Lower leg skin (tissue), 3 donors: ENCODE measurements at regions not wholly inside any gene's neighbourhood (a gene's known extent, or its start where the extent isn't known, plus 50 kb on each side); places are given as distances from the start of the nearest gene placed in this dataset.

Experiments
- POLR2A ChIP-seq, 2 donors: fragments of 450-650 bp; IDR thresholded peaks; one replicate each; pipeline ENCODE4 v1.6.1; 2016 to 2017; ENCODE audit warnings: antibody characterized with exemption in 2 of 2, mild to moderate bottlenecking in 1 of 2, moderate library complexity in 1 of 2
- TF ChIP-seq, protein P1 (sequence below), 3 donors: fragments of 450-650 bp; IDR thresholded peaks; one replicate each; pipeline ENCODE4 v1.5.1; 2016; ENCODE audit warnings: antibody characterized with exemption in 3 of 3, mild to moderate bottlenecking in 3 of 3, moderate library complexity in 2 of 3

DNA sequence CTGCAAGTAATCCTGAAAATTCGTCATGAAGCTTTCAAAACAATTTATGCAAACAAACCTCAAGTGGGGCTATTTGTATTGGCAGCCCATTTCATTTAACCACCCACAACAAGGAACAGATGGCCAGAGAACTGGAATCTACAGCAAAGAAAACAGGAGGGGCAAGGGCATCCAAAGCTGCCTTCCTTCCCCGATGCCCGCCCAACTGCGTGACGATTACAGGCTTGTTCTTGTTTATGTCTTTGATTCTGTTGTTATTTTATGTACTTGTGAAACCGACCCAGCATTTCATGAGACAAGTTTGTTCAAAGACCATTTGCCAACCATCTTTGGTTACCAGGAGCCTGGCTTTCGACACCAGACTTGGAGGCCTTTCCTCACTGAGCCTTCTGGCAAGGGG lies 59.1 kb upstream of the IRX6 start:
- TF ChIP-seq, protein P1, sequence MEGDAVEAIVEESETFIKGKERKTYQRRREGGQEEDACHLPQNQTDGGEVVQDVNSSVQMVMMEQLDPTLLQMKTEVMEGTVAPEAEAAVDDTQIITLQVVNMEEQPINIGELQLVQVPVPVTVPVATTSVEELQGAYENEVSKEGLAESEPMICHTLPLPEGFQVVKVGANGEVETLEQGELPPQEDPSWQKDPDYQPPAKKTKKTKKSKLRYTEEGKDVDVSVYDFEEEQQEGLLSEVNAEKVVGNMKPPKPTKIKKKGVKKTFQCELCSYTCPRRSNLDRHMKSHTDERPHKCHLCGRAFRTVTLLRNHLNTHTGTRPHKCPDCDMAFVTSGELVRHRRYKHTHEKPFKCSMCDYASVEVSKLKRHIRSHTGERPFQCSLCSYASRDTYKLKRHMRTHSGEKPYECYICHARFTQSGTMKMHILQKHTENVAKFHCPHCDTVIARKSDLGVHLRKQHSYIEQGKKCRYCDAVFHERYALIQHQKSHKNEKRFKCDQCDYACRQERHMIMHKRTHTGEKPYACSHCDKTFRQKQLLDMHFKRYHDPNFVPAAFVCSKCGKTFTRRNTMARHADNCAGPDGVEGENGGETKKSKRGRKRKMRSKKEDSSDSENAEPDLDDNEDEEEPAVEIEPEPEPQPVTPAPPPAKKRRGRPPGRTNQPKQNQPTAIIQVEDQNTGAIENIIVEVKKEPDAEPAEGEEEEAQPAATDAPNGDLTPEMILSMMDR (IDR thresholded peaks at IDR 0.05): no peak
- TF ChIP-seq POLR2A (IDR thresholded peaks at IDR 0.05): no peak
